PC-9 (cell line): ENCODE measurements at regions not wholly inside any gene's neighbourhood (a gene's known extent, or its start where the extent isn't known, plus 50 kb on each side); places are given as distances from the start of the nearest gene placed in this dataset.

ENCODE experiments used
- EZH2 ChIP-seq: fragments of 200-600 bp; sonication (generic); IDR thresholded peaks from 2 replicates; pipeline ENCODE4 v1.8.0; 2017; ENCODE audit warnings: antibody characterized with exemption, low read depth
- TF ChIP-seq, protein P1 (sequence below): fragments of 200-600 bp; sonication (generic); conservative IDR thresholded peaks from 2 replicates; pipeline ENCODE4 v1.6.1; 2017; ENCODE audit warnings: mixed run types, antibody characterized with exemption, mild to moderate bottlenecking, moderate library complexity

DNA sequence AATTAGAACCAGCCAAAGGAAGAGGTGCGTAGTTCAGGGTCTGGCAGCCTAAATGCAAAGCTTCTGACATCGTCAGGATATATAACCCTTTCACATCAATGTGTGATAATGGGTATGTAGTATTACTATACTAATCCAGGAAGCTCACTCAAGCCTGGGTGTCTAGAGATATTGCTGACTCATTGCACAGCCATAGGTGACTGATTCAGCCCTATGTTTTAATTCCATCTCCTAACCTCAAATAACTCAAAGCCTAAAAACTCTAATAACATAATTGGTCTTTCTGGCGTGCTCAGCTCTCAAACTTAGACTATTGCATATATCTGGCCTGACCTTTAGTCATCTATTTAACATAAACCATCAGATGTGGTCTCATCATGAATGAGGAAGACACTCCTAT lies 658.4 kb downstream of the TBC1D32 start:
- TF ChIP-seq EZH2, result no peak
- TF ChIP-seq, protein P1, sequence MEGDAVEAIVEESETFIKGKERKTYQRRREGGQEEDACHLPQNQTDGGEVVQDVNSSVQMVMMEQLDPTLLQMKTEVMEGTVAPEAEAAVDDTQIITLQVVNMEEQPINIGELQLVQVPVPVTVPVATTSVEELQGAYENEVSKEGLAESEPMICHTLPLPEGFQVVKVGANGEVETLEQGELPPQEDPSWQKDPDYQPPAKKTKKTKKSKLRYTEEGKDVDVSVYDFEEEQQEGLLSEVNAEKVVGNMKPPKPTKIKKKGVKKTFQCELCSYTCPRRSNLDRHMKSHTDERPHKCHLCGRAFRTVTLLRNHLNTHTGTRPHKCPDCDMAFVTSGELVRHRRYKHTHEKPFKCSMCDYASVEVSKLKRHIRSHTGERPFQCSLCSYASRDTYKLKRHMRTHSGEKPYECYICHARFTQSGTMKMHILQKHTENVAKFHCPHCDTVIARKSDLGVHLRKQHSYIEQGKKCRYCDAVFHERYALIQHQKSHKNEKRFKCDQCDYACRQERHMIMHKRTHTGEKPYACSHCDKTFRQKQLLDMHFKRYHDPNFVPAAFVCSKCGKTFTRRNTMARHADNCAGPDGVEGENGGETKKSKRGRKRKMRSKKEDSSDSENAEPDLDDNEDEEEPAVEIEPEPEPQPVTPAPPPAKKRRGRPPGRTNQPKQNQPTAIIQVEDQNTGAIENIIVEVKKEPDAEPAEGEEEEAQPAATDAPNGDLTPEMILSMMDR, result no peak
